IMR-90 (cell line): ENCODE measurements at regions not wholly inside any gene's neighbourhood (a gene's known extent, or its start where the extent isn't known, plus 50 kb on each side); places are given as distances from the start of the nearest gene placed in this dataset.

Experiments used
- ATAC-seq: fragments of 200-7000 bp; cut with Tn5 transposase; 2 replicates; pipeline ENCODE4 v1.9.1; 2020; ENCODE audit warnings: low read depth, mild to moderate bottlenecking, moderate library complexity
- BruUV-seq: library from RNA; stranded (reverse); fragments of 400-500 nt; replicated peaks from 2 replicates; lab custom pipeline; 2021; lab: Mats Ljungman, UMichigan
- CTCF ChIA-PET: fragments of 300-600 bp; formaldehyde crosslinking; extraction: SDS; loops from one replicate; lab custom pipeline; 2021; ENCODE audit warnings: antibody characterized with exemption; lab: Yijun Ruan, JAX
- POLR2A ChIA-PET: fragments of 300-600 bp; sonication (Branson Sonifier 250); formaldehyde crosslinking; loops from one replicate; lab custom pipeline; 2022; ENCODE audit warnings: antibody characterized with exemption; ENCODE audit not compliant: unreplicated experiment; lab: Charles Lee
- DNase-seq: peaks from one replicate; pipeline ENCODE4 v3.0.0; 2013
- H2AFZ ChIP-seq: replicated peaks from 2 replicates; pipeline ENCODE3; 2013; ENCODE audit warnings: low read length, mild to moderate bottlenecking; ENCODE audit not compliant: poor library complexity
- H2AK5ac ChIP-seq: 2 replicates; pipeline ENCODE4 v1.6.1; 2013; ENCODE audit warnings: low read depth, low read length, inconsistent platforms
- H2AK9ac ChIP-seq: replicated peaks from 2 replicates; pipeline ENCODE3; 2013; ENCODE audit warnings: mild to moderate bottlenecking, low read depth, low read length, moderate library complexity; ENCODE audit not compliant: poor library complexity
- H2BK120ac ChIP-seq: 2 replicates; pipeline ENCODE4 v1.6.1; 2013; ENCODE audit warnings: low read depth, low read length, inconsistent platforms
- H2BK15ac ChIP-seq: 3 replicates; pipeline ENCODE4 v1.6.1; 2013; ENCODE audit warnings: low read depth, low read length, inconsistent platforms
- H2BK20ac ChIP-seq: 2 replicates; pipeline ENCODE4 v1.6.1; 2013; ENCODE audit warnings: low read depth, mild to moderate bottlenecking, inconsistent platforms, low read length, moderate library complexity
- H2BK5ac ChIP-seq: 2 replicates; pipeline ENCODE4 v1.6.1; 2013; ENCODE audit warnings: mild to moderate bottlenecking, low read depth, low read length, inconsistent platforms; ENCODE audit not compliant: poor library complexity, severe bottlenecking
- H3K14ac ChIP-seq: replicated peaks from 2 replicates; pipeline ENCODE4 v1.6.1; 2013; ENCODE audit warnings: low read depth, low read length, inconsistent platforms
- H3K18ac ChIP-seq: 2 replicates; pipeline ENCODE4 v1.6.1; 2013; ENCODE audit warnings: low read depth, low read length, control low read depth
- H3K23ac ChIP-seq: 2 replicates; pipeline ENCODE4 v1.6.1; 2013; ENCODE audit warnings: low read depth, low read length, inconsistent platforms
- H3K27ac ChIP-seq: 2 replicates; pipeline ENCODE4 v1.5.1; 2013; ENCODE audit warnings: mild to moderate bottlenecking, control low read depth, low read length; ENCODE audit not compliant: insufficient read depth
- H3K27me3 ChIP-seq: 2 replicates; pipeline ENCODE4 v1.6.1; 2013; ENCODE audit warnings: low read length; ENCODE audit not compliant: control insufficient read depth, insufficient read depth
- H3K36me3 ChIP-seq: 2 replicates; pipeline ENCODE4 v1.6.1; 2013; ENCODE audit warnings: low read length, mixed read lengths; ENCODE audit not compliant: control insufficient read depth, insufficient read depth
- H3K4ac ChIP-seq: 2 replicates; pipeline ENCODE4 v1.6.1; 2013; ENCODE audit warnings: low read depth, low read length, inconsistent platforms
- H3K4me1 ChIP-seq: 2 replicates; pipeline ENCODE4 v1.6.1; 2013; ENCODE audit warnings: low read length, mixed read lengths; ENCODE audit not compliant: control insufficient read depth, insufficient read depth
- H3K4me2 ChIP-seq: 2 replicates; pipeline ENCODE4 v1.6.1; 2013; ENCODE audit warnings: low read depth, mild to moderate bottlenecking, control low read depth, low read length, moderate library complexity
- H3K4me3 ChIP-seq: 2 replicates; pipeline ENCODE4 v1.5.1; 2013; ENCODE audit warnings: low read depth, mild to moderate bottlenecking, control low read depth, low read length, moderate library complexity; ENCODE audit not compliant: insufficient read depth
- H3K56ac ChIP-seq: 2 replicates; pipeline ENCODE4 v1.6.1; 2013; ENCODE audit warnings: low read length, inconsistent platforms; ENCODE audit not compliant: insufficient read depth; ENCODE audit errors: extremely low read depth
- H3K79me1 ChIP-seq, 2 experiments: 2 replicates each; pipeline ENCODE4 v1.6.1; 2013; ENCODE audit warnings: low read length in 2 of 2, inconsistent platforms in 1 of 2, low read depth in 1 of 2
- H3K9ac ChIP-seq: 2 replicates; pipeline ENCODE4 v1.6.1; 2013; ENCODE audit warnings: low read depth, low read length, control low read depth
- H3K9me1 ChIP-seq: 2 replicates; pipeline ENCODE4 v1.6.1; 2013; ENCODE audit warnings: low read length, inconsistent platforms; ENCODE audit not compliant: insufficient read depth
- H3K9me3 ChIP-seq: 2 replicates; pipeline ENCODE4 v1.6.1; 2013; ENCODE audit warnings: low read length; ENCODE audit not compliant: control insufficient read depth, insufficient read depth
- H4K20me1 ChIP-seq: 2 replicates; pipeline ENCODE4 v1.6.1; 2013; ENCODE audit warnings: low read length, inconsistent platforms; ENCODE audit not compliant: insufficient read depth
- H4K5ac ChIP-seq: 2 replicates; pipeline ENCODE4 v1.6.1; 2013; ENCODE audit warnings: mild to moderate bottlenecking, low read depth, low read length, control low read depth
- H4K8ac ChIP-seq, 2 experiments: 2 replicates each; pipeline ENCODE4 v1.6.1; 2013; ENCODE audit warnings: low read depth in 2 of 2, low read length in 2 of 2, control low read depth in 1 of 2, inconsistent platforms in 1 of 2
- H4K91ac ChIP-seq: 2 replicates; pipeline ENCODE4 v1.6.1; 2013; ENCODE audit warnings: low read depth, low read length, inconsistent platforms; ENCODE audit not compliant: insufficient read depth
- WGBS, 2 experiments: methylation state at CpG; one replicate each; pipeline versions ENCODE4 v1.1.5 to v1.1.7; 2013; ENCODE audit warnings: missing lambda C conversion rate in 2 of 2; ENCODE audit not compliant: insufficient read length in 1 of 2; ENCODE audit errors: extremely low coverage in 2 of 2; 5-methylcytosine and 5-hydroxymethylcytosine counted together
- dilution Hi-C: fragments of 300-500 bp; cut with HindIII; formaldehyde crosslinking; loops from one replicate; pipeline ENCODE4 v1.14.3; 2018; ENCODE audit warnings: low sequenced_read_pairs; ENCODE audit not compliant: unreplicated experiment
- in situ Hi-C: fragments of 300-500 bp; cut with MboI; formaldehyde crosslinking; loops from 3 replicates; pipeline ENCODE4 v1.14.3; 2019; ENCODE audit warnings: low sequenced_read_pairs, inconsistent platforms, mixed read lengths
- intact Hi-C: fragments of 100-400 bp; cut with micrococcal nuclease; formaldehyde crosslinking; loops from 2 replicates; pipeline ENCODE4 v1.10.0; 2022
- TF ChIP-seq, protein P1 (sequence below): conservative IDR thresholded peaks from 2 replicates; pipeline ENCODE4 v1.5.1; 2012; ENCODE audit warnings: mild to moderate bottlenecking, low read depth, low read length, improper control_type of control experiment

DNA sequence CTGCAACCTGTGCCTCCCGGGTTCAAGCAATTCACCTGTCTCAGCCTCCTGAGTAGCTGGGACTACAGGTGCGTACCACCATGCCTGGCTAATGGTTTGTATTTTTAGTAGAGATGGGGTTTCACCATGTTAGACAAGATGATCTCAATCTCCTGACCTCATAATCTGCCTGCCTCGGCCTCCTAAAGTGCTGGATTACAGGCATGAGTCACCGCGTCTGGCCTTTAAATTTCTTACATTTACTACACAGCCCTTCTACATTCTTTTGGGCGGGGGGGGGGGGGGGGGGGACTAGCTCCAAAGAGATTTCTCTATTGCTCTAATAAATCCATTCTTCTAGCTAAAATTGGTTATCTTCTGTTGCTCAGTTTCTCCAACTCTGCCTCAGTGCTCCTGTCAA is 964.9 kb upstream of the ACVR2A start:
- Histone ChIP-seq H3K9me1 (no peaks in the 10 kb centered on the region), H3K4ac (no peak overlapping the region), H4K91ac (no peak overlapping the region), H3K27ac (no peak overlapping the region), H3K14ac (no peak overlapping the region), H3K18ac (no peak overlapping the region), H2AK5ac (no peak overlapping the region), H2AK9ac (no peak overlapping the region), H3K27me3 (no peaks in the 10 kb centered on the region), H3K23ac (no peak overlapping the region), H3K4me2 (no peak overlapping the region), H3K36me3 (no peaks in the 10 kb centered on the region), H3K4me3 (no peak overlapping the region), H3K79me1 (no peaks in the 10 kb centered on the region), H4K20me1 (no peaks in the 10 kb centered on the region), H4K8ac (no peak overlapping the region), H2BK120ac (no peak overlapping the region), H3K9ac (no peak overlapping the region), H2BK5ac (no peak overlapping the region), H4K5ac (no peak overlapping the region), H3K4me1 (no peaks in the 10 kb centered on the region), H2BK15ac (no peak overlapping the region), H3K56ac (no peak overlapping the region), H2AFZ (no peak overlapping the region), H2BK20ac (no peak overlapping the region), H3K9me3 (peaks cover 2% of the 10 kb centered on the region; the same call in 1 of the 2 replicates)
- intact Hi-C loops = no loop called here
- in situ Hi-C loops = no loop called here
- TF ChIP-seq, protein P1, sequence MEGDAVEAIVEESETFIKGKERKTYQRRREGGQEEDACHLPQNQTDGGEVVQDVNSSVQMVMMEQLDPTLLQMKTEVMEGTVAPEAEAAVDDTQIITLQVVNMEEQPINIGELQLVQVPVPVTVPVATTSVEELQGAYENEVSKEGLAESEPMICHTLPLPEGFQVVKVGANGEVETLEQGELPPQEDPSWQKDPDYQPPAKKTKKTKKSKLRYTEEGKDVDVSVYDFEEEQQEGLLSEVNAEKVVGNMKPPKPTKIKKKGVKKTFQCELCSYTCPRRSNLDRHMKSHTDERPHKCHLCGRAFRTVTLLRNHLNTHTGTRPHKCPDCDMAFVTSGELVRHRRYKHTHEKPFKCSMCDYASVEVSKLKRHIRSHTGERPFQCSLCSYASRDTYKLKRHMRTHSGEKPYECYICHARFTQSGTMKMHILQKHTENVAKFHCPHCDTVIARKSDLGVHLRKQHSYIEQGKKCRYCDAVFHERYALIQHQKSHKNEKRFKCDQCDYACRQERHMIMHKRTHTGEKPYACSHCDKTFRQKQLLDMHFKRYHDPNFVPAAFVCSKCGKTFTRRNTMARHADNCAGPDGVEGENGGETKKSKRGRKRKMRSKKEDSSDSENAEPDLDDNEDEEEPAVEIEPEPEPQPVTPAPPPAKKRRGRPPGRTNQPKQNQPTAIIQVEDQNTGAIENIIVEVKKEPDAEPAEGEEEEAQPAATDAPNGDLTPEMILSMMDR = no peak
- DNase-seq (no peak), ATAC-seq (no peak)
- POLR2A ChIA-PET = no interaction called here
- CTCF ChIA-PET = no interaction called here
- dilution Hi-C loops = no loop called here
- no TSS peak for BruUV-seq
- no CpG with 5 or more reads among the region's 6 CpGs for WGBS, 2 experiments
